Calu3 (cell line): ENCODE measurements at regions not wholly inside any gene's neighbourhood (a gene's known extent, or its start where the extent isn't known, plus 50 kb on each side); places are given as distances from the start of the nearest gene placed in this dataset.

Experiments
- BruUV-seq: library from RNA; stranded (reverse); fragments of 400-500 nt; replicated peaks from 2 replicates; lab custom pipeline; 2021; lab: Mats Ljungman, UMichigan
- CTCF ChIA-PET: fragments of 300-600 bp; sonication (Branson Sonifier 250); formaldehyde crosslinking; loops from one replicate; lab custom pipeline; 2022; ENCODE audit warnings: antibody characterized with exemption; lab: Charles Lee
- DNase-seq: peaks from one replicate; pipeline ENCODE4 v3.0.0; 2022
- H3K27ac Mint-ChIP-seq: one replicate; pipeline ENCODE4 v1.8.0; 2022; ENCODE audit warnings: mixed read lengths; ENCODE audit not compliant: unreplicated experiment
- H3K27me3 Mint-ChIP-seq: one replicate; pipeline ENCODE4 v1.8.0; 2022; ENCODE audit warnings: mixed read lengths; ENCODE audit not compliant: unreplicated experiment
- H3K36me3 Mint-ChIP-seq: one replicate; pipeline ENCODE4 v1.8.0; 2022; ENCODE audit warnings: mild to moderate bottlenecking, moderate library complexity, mixed read lengths; ENCODE audit not compliant: insufficient read depth, unreplicated experiment
- H3K4me1 Mint-ChIP-seq: one replicate; pipeline ENCODE4 v1.8.0; 2022; ENCODE audit warnings: mild to moderate bottlenecking, low read depth, mixed read lengths; ENCODE audit not compliant: unreplicated experiment
- H3K4me3 Mint-ChIP-seq: one replicate; pipeline ENCODE4 v1.8.0; 2022; ENCODE audit warnings: mild to moderate bottlenecking, low read depth, moderate library complexity, mixed read lengths; ENCODE audit not compliant: unreplicated experiment
- H3K9me3 Mint-ChIP-seq: one replicate; pipeline ENCODE4 v1.8.0; 2022; ENCODE audit warnings: low read depth, mixed read lengths; ENCODE audit not compliant: unreplicated experiment
- intact Hi-C: fragments of 100-400 bp; cut with micrococcal nuclease; formaldehyde crosslinking; loops from one replicate; pipeline ENCODE4 v1.10.0; 2022; ENCODE audit not compliant: unreplicated experiment
- TF ChIP-seq, protein P1 (sequence below): fragments of 200-600 bp; IDR thresholded peaks from one replicate; pipeline ENCODE4 v1.8.0; 2022; ENCODE audit warnings: antibody characterized with exemption; ENCODE audit not compliant: unreplicated experiment

DNA sequence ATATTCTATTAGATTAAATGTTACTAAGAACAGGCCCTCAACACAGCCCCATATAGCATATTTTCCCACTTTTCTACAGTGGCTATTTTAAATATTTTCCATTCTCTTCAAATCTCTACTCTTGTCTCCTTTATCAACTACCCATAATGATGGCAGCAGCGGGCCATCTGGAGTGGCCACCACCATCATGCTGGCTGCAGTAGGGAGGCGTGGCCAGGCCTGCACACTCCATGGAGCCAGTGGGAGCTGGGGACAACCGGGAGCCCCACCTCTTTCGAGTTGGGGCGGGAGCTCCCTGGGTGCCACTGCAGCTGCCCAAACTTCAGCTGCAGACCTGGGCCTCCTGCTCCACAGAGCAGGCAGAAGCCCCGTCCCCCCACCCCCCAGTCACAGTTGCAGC is 98.4 kb upstream of the RANBP6 start:
- Mint-ChIP-seq H3K27ac (no peak overlapping the region), H3K36me3 (no peaks in the 10 kb centered on the region), H3K4me3 (no peak overlapping the region), H3K4me1 (no peaks in the 10 kb centered on the region), H3K9me3 (peaks cover 3% of the 10 kb centered on the region), H3K27me3 (no peaks in the 10 kb centered on the region)
- TF ChIP-seq, protein P1, sequence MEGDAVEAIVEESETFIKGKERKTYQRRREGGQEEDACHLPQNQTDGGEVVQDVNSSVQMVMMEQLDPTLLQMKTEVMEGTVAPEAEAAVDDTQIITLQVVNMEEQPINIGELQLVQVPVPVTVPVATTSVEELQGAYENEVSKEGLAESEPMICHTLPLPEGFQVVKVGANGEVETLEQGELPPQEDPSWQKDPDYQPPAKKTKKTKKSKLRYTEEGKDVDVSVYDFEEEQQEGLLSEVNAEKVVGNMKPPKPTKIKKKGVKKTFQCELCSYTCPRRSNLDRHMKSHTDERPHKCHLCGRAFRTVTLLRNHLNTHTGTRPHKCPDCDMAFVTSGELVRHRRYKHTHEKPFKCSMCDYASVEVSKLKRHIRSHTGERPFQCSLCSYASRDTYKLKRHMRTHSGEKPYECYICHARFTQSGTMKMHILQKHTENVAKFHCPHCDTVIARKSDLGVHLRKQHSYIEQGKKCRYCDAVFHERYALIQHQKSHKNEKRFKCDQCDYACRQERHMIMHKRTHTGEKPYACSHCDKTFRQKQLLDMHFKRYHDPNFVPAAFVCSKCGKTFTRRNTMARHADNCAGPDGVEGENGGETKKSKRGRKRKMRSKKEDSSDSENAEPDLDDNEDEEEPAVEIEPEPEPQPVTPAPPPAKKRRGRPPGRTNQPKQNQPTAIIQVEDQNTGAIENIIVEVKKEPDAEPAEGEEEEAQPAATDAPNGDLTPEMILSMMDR = no peak
- intact Hi-C loops = no loop called here
- DNase-seq = no peak
- no TSS peak for BruUV-seq
- CTCF ChIA-PET = interaction anchor here (0.6 kb wide), 1 partner anchor 40 kb away, joined by 3 read pairs; no protein-coding TSS in a partner anchor

GRCh38 chr9:6113312-6113711 is 97.9 kb upstream of the RANBP6 start:
- H3K27ac Mint-ChIP-seq = no peak overlapping the region
- H3K36me3 Mint-ChIP-seq = no peaks in the 10 kb centered on the region
- H3K4me1 Mint-ChIP-seq = no peaks in the 10 kb centered on the region
- no peaks in the 10 kb centered on the region for H3K27me3 Mint-ChIP-seq
- DNase-seq = no peak
- no peak overlapping the region for H3K4me3 Mint-ChIP-seq
- CTCF ChIA-PET = no interaction called here
- H3K9me3 Mint-ChIP-seq = peaks cover 3% of the 10 kb centered on the region
- TF ChIP-seq, protein P1 = no peak
- intact Hi-C loops = no loop called here
- BruUV-seq = no TSS peak

GRCh38 chr9:6109986-6110385 is 94.6 kb upstream of the RANBP6 start:
- no peak for DNase-seq
- Mint-ChIP-seq H3K4me1 (peaks cover 10% of the 10 kb centered on the region), H3K36me3 (no peaks in the 10 kb centered on the region), H3K27ac (no peak overlapping the region), H3K9me3 (no peaks in the 10 kb centered on the region), H3K4me3 (no peak overlapping the region), H3K27me3 (no peaks in the 10 kb centered on the region)
- intact Hi-C loops = no loop called here
- CTCF ChIA-PET = no interaction called here
- TF ChIP-seq, protein P1 = no peak
- no TSS peak for BruUV-seq

DNA sequence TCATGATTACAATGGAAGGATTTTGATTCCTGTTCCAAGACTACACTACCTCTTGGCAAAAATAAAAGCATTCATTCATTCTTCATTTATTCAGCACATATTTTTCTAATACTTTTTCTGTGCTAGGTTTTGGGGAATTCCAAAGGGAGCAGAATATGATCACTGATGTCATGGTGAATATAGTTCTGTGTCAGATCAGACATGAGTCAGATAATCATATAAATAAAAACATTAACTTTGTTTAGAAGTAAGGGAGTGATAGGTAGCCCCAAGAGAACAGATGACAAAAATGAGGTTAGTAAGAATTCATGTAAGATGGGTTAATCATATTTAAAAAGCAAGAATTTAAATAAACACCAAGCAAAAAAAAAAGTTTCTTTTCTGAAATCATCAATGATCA is 94.1 kb upstream of the RANBP6 start:
- no peaks in the 10 kb centered on the region for H3K36me3 Mint-ChIP-seq
- CTCF ChIA-PET = no interaction called here
- H3K27me3 Mint-ChIP-seq = no peaks in the 10 kb centered on the region
- H3K4me1 Mint-ChIP-seq = peaks cover 10% of the 10 kb centered on the region
- no peaks in the 10 kb centered on the region for H3K9me3 Mint-ChIP-seq
- H3K4me3 Mint-ChIP-seq = no peak overlapping the region
- BruUV-seq = no TSS peak
- TF ChIP-seq, protein P1 = no peak
- no peak for DNase-seq
- H3K27ac Mint-ChIP-seq = no peak overlapping the region
- intact Hi-C loops = no loop called here
